Gastroesophageal sphincter (tissue), 4 donors: ENCODE measurements at regions not wholly inside any gene's neighbourhood (a gene's known extent, or its start where the extent isn't known, plus 50 kb on each side); places are given as distances from the start of the nearest gene placed in this dataset.
"Not testable (repeated sequence)": the region's sequence is repeated elsewhere in the genome, so short reads cannot be mapped to it uniquely, and the experiment has no call there.

ENCODE experiments used
- ATAC-seq: fragments of 150-250 bp; one replicate; pipeline ENCODE4 v1.9.1; 2016; ENCODE audit warnings: mild to moderate bottlenecking, moderate library complexity
- H3K27ac ChIP-seq, 4 donors: fragments of 200-600 bp; sonication (generic) in 3 of 4; 1 replicate in 3 of 4; 2 replicates in 1 of 4; pipeline ENCODE4 v1.5.1; 2016 to 2019
- H3K27me3 ChIP-seq: fragments of 200-600 bp; sonication (generic); one replicate; pipeline ENCODE4 v1.5.1; 2019
- H3K36me3 ChIP-seq, 2 donors: fragments of 200-600 bp; sonication (generic); one replicate each; pipeline ENCODE4 v1.5.1; 2019; ENCODE audit warnings: control low read depth in 1 of 2
- H3K4me1 ChIP-seq, 3 donors: fragments of 200-600 bp; sonication (generic); 1 replicate in 2 of 3; 2 replicates in 1 of 3; pipeline ENCODE4 v1.5.1; 2016 to 2019; ENCODE audit warnings: control low read depth in 2 of 3
- H3K4me3 ChIP-seq, 2 donors: fragments of 200-600 bp; sonication (generic); one replicate each; pipeline ENCODE4 v1.5.1; 2019; ENCODE audit warnings: mild to moderate bottlenecking in 1 of 2, moderate library complexity in 1 of 2
- H3K9me3 ChIP-seq, 3 donors: fragments of 200-600 bp; sonication (generic); one replicate each; pipeline ENCODE4 v1.5.1; 2017 to 2019; ENCODE audit warnings: control low read depth in 2 of 3
- CTCF ChIP-seq, 4 experiments: fragments of 200-600 bp in 2 of 4; fragments of 450-650 bp in 2 of 4; sonication (generic) in 1 of 4; IDR thresholded peaks; one replicate each; pipeline ENCODE4 v1.5.1; 2017 to 2019; ENCODE audit warnings: antibody characterized with exemption in 4 of 4, mild to moderate bottlenecking in 2 of 4, moderate library complexity in 2 of 4
- EP300 ChIP-seq: sonication (generic); formaldehyde crosslinking; IDR thresholded peaks from one replicate; pipeline ENCODE4 v1.6.1; 2017; ENCODE audit warnings: antibody characterized with exemption, mild to moderate bottlenecking
- POLR2A ChIP-seq, 2 donors: fragments of 450-650 bp; IDR thresholded peaks; one replicate each; pipeline ENCODE4 v1.6.1; 2017; ENCODE audit warnings: antibody characterized with exemption in 2 of 2, mild to moderate bottlenecking in 2 of 2, moderate library complexity in 1 of 2
- POLR2AphosphoS5 ChIP-seq: sonication (generic); formaldehyde crosslinking; IDR thresholded peaks from one replicate; pipeline ENCODE4 v1.6.1; 2017; ENCODE audit warnings: antibody characterized with exemption
- WGBS, 2 donors: methylation state at CpG; one replicate each; pipeline ENCODE4 v1.1.5; 2018; ENCODE audit warnings: low coverage in 1 of 2; 5-methylcytosine and 5-hydroxymethylcytosine counted together

DNA sequence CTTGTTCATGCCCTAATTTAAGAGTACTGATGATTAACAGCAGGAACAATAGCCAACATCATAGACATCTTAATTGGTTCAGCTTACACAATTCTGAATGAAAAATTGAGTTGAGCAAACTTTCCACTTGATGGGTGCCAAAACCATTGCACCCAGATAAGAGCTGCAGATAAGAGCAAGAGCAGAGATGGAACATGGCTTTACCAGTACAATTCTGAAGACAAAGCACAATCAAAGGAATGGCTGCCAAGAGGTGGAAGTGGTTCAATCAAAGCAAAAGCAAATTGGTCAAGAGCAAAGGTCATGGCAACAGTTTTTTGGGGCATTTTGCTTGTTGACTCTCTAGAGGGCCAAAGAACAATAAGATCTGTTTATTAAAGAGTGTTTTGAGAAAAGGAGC, 65.6 kb upstream of the ATP5MC3 start:
- no peak for ATAC-seq
- Histone ChIP-seq H3K27ac (no peak overlapping the region), H3K27me3 (peaks cover 6% of the 10 kb centered on the region), H3K4me1 (no peaks in the 10 kb centered on the region), H3K4me3 (no peak overlapping the region), H3K36me3 (no peaks in the 10 kb centered on the region), H3K9me3 (no peaks in the 10 kb centered on the region)
- TF ChIP-seq EP300 (no peak), POLR2AphosphoS5 (no peak), POLR2A (IDR thresholded peaks at IDR 0.05) (no peak), CTCF (IDR thresholded peaks at IDR 0.05) (no peak)

- no peak for ATAC-seq
- Histone ChIP-seq H3K36me3 (no peaks in the 10 kb centered on the region), H3K4me3 (no peak overlapping the region), H3K9me3 (peaks cover 0 to under 1% (median 0%) of the 10 kb centered on the region in 3 donors), H3K27ac (no peak overlapping the region), H3K4me1 (no peaks in the 10 kb centered on the region), H3K27me3 (no peaks in the 10 kb centered on the region)
- 47 to 67% methylated on average over 1 of the region's 1 CpG for WGBS, 2 donors
- TF ChIP-seq POLR2AphosphoS5: no peak
- no peak for TF ChIP-seq POLR2A (IDR thresholded peaks at IDR 0.05)
- no peak for TF ChIP-seq EP300
- TF ChIP-seq CTCF (IDR thresholded peaks at IDR 0.05): no peak
These were observed 63.2 kb upstream of the ATP5MC3 start for GRCh38 chr2:175244697-175245096.

DNA sequence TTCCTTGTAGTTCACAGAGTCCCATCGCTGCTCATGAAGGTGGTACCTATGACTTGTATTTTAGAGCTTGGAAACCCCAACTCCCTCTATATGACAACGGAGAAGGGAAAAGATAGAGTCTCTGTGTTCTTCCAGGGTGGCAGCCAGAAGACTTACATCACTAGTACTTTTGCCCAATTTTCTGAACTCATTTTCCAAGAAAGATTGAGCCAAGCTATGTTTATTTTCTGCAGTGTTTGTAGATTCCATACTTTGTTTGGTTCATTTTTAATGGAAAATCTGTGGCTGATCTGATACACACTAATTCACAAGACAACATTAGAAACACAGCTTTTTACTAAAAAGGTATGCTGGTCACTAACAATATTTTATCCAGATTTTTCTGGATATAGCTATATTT, 60.2 kb upstream of the ATP5MC3 start:
- peaks cover 0 to 10% (median 0%) of the 10 kb centered on the region in 3 donors for H3K9me3 ChIP-seq
- WGBS, 2 donors: 65 to 75% methylated on average over 1 to 2 of the region's 2 CpGs
- H3K36me3 ChIP-seq: no peaks in the 10 kb centered on the region
- no peak for ATAC-seq
- no peak overlapping the region for H3K4me3 ChIP-seq
- H3K27ac ChIP-seq: no peak overlapping the region
- H3K4me1 ChIP-seq: no peaks in the 10 kb centered on the region
- TF ChIP-seq CTCF (IDR thresholded peaks at IDR 0.05) (no peak), POLR2A (IDR thresholded peaks at IDR 0.05) (no peak), EP300 (no peak), POLR2AphosphoS5 (no peak)
- H3K27me3 ChIP-seq: no peaks in the 10 kb centered on the region

GRCh38 chr2:175240033-175240432, 58.5 kb upstream of the ATP5MC3 start:
- not testable (repeated sequence) for ATAC-seq

GRCh38 chr2:175236930-175237329, 55.4 kb upstream of the ATP5MC3 start:
- Histone ChIP-seq H3K27ac (no peak overlapping the region), H3K27me3 (no peaks in the 10 kb centered on the region), H3K36me3 (no peaks in the 10 kb centered on the region), H3K4me3 (no peak overlapping the region), H3K9me3 (peaks cover 0 to 10% (median 0%) of the 10 kb centered on the region in 3 donors), H3K4me1 (no peaks in the 10 kb centered on the region)
- WGBS, 2 donors: 76 to 82% methylated on average over 4 of the region's 4 CpGs
- ATAC-seq: no peak
- TF ChIP-seq POLR2AphosphoS5: no peak
- no peak for TF ChIP-seq CTCF (IDR thresholded peaks at IDR 0.05)
- TF ChIP-seq EP300: no peak
- no peak for TF ChIP-seq POLR2A (IDR thresholded peaks at IDR 0.05)

More at GRCh38 chr2:175240033-175240432, 58.5 kb upstream of the ATP5MC3 start:
- H3K27me3 ChIP-seq, H3K4me1 ChIP-seq, H3K36me3 ChIP-seq, H3K27ac ChIP-seq, H3K4me3 ChIP-seq: not testable (repeated sequence)
- 100% methylated on average over 1 of the region's 2 CpGs for WGBS, 2 donors
- peaks cover 0 to 10% (median 0%) of the 10 kb centered on the region in 3 donors for H3K9me3 ChIP-seq
